DMS79 treated with DMSO at 0.1 percent for 48 hours (cell line): ENCODE measurements at regions not wholly inside any gene's neighbourhood (a gene's known extent, or its start where the extent isn't known, plus 50 kb on each side); places are given as distances from the start of the nearest gene placed in this dataset.
"Not testable (repeated sequence)": the region's sequence is repeated elsewhere in the genome, so short reads cannot be mapped to it uniquely, and the experiment has no call there.

Source experiments
- DNase-seq: peaks from one replicate; lab custom pipeline; 2025; lab: John Stamatoyannopoulos, UW

GRCh38 chr5:138702166-138703077 lies 50.8 kb upstream of the CTNNA1 start:
- no peak for DNase-seq

DNA sequence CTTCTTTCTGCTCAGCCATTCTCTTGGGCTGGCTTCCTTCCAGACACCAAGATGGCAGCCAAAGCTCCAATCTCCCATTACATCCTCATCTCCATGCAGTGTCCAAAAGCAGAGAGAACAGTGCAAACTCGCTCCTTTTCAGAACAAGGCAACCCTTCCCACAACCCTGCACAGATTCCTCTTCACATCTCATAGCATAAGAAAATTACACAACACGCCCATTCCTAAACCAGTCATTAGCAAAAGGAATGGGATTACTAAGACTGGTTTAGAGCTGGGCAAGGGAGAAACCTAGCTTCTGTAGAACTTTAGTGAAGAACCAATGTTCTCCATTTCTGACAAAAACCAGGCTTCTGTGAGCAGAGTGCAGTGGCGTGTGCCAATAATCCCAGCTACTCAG lies 51.5 kb upstream of the CTNNA1 start:
- no peak for DNase-seq

DNA sequence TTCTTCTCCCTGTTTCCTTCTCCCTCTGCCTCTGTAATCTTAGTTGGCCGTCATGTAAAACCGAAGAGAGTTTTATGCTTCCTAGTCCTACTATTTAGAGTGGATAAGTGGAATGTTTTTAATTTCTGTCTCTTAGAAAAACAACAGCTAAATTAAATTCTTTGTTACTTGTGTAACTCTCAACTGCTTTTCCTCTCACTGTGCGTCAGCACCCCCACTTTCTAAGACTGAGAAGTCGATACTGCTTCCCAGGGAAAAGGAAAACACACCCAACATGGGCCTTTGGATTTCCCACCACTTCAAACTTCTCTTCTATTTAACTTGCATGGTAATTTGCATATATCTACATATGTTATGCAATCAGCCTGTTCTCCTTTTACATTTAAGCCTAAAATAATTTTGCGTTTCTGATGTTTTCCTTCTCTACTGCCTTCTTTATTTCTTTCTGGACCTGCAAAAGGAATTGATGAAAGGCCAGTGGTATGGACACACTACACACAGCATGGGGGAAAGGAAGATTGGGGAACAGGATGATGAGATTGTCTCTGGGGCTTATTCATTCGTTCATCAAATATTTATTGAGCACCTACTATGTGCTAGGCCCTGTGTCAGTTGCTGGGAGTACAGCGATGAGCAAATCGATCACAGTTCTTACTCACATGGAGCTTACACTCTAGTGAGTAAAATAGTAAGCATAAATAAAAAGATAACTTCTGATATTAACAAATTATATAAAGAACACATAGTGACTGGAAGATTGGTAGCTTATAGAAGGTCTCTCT lies 52.5 kb upstream of the CTNNA1 start:
- no peak for DNase-seq

GRCh38 chr5:138699482-138699881 lies 53.7 kb upstream of the CTNNA1 start:
- DNase-seq: no peak

DNA sequence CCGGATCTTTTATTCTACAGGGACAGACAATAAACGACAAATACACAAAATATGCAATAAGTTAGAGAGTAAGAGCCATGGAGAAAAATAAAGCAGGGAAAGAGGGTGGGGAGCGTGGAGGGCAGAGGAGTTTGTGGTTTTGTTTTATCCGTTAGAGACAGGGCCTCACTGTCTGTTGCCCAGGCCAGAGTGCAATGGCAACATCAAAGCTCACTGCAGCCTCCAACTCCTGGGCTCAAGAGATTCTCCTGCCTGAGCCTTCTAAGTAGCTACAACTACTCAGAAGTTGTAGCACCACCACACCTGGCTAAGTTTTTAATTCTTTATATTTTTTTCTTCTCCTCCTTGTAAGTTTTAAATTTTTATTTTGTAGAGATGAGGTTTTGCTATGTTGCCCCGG lies 54.5 kb upstream of the CTNNA1 start:
- no peak for DNase-seq

- no peak for DNase-seq
Observed at GRCh38 chr5:138697720-138698360, 55.4 kb upstream of the CTNNA1 start.

DNA sequence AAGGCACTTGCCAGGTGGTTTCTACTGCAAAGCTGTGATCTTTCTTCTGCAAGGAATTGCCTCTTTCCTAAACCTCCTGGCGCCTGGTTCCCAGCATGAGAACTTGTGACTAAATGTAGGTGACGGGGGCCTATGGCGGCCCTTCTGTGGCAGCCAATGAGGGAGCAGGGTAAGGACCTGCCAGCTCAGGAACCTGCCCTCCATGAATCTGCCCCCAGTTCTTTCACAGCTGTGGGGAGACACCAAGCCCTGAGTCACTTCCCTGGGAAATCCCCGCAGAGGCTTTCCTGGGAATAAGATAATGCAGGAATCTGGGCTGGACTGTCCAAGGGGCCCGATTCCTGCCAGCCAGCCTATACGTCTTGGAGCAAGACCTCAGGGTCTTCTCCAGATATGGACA lies 56.7 kb upstream of the CTNNA1 start:
- DNase-seq: no peak

DNA sequence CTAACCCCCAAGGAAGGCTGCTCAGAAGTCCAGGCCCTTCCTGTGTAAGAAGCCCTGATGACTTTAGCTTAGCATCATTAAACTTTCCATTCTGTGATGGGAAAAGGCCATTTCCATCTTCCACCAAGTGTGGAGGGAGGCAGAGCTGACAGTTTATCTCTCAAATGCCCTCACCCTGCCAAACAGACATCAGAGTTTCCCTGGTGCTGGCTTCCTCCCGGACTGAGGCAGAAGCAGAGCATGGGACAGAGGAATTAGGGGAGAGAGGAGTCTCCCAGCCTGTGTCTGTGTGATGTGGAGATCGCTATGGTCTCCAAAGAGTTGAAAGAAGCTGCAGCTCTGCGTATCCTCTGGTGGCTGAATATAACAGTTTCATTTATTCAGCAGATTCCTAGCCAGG lies 57.4 kb upstream of the CTNNA1 start:
- no peak for DNase-seq

- DNase-seq: no peak
Observed at GRCh38 chr5:138694146-138694545, 59.1 kb upstream of the CTNNA1 start.

GRCh38 chr5:138692370-138692769 lies 60.9 kb upstream of the CTNNA1 start:
- no peak for DNase-seq

GRCh38 chr5:138686668-138687067 lies 66.6 kb upstream of the CTNNA1 start:
- no peak for DNase-seq

DNA sequence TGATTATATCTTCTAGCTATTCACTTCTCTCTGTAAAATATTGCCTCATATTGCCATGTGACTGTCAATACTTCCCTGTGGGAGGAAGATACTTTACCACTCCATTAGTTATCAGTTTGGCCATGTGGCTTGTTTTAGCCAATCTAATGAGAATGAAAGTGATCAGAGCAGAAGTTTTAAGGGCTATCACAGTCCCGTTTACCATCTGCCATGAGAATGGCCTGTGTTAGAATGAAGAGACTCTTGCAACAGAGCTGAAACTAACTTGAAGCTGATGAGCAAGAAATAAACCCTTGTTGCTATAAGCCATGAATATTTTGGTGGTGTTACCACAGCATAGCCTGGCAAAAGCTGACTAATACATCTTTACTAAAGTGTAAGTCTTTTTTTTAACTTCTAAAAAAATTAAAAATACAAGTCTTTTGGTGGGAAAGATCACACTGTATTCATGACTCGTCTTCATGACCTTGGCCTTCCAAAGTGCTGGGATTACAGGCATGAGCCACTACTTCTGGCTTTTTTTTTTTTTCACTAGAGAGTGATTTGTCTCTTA lies 68.0 kb upstream of the CTNNA1 start:
- DNase-seq: no peak

DNA sequence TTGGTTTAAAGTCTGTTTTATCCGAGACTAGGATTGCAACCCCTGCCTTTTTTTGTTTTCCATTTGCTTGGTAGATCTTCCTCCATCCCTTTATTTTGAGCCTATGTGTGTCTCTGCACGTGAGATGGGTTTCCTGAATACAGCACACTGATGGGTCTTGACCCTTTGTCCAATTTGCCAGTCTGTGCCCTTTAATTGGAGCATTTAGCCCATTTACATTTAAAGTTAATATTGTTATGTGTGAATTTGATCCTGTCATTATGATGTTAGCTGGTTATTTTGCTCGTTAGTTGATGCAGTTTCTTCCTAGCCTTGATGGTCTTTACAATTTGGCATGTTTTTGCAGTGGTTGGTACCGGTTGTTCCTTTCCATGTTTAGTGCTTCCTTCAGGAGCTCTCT lies 70.8 kb upstream of the CTNNA1 start:
- not testable (repeated sequence) for DNase-seq

DNA sequence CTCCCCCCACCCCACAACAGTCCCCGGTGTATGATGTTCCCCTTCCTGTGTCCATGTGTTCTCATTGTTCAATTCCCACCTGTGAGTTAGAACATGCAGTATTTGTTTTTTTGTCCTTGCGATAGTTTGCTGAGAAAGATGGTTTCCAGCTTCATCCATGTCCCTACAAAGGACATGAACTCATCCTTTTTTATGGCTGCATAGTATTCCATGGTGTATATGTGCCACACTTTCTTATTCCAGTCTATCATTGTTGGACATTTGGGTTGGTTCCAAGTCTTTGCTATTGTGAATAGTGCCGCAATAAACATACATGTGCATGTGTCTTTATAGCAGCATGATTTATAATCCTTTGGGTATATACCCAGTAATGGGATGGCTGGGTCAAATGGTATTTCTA lies 74.4 kb upstream of the CTNNA1 start:
- not testable (repeated sequence) for DNase-seq

DNA sequence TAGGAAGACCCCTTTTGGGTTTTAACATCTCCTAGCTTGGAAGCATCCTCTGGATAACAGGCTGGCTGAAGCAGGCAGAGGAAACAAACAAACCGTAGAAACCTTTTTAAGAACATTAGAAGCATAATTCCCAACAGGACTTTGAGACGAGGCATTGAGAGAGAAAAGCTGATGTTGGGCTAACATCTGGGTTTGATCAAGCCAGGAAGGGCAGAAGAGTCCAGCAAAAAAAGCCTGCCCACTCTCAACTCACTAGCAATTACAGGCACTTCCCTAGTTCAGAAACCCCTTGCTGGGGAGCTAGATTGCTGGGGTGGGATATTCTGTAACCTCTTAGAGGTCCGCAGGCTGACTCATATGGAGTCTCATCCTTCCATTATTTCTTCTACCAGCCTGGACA lies 75.4 kb upstream of the CTNNA1 start:
- DNase-seq: no peak

- DNase-seq: no peak
Observed at GRCh38 chr5:138676556-138677193, 76.5 kb upstream of the CTNNA1 start.

DNA sequence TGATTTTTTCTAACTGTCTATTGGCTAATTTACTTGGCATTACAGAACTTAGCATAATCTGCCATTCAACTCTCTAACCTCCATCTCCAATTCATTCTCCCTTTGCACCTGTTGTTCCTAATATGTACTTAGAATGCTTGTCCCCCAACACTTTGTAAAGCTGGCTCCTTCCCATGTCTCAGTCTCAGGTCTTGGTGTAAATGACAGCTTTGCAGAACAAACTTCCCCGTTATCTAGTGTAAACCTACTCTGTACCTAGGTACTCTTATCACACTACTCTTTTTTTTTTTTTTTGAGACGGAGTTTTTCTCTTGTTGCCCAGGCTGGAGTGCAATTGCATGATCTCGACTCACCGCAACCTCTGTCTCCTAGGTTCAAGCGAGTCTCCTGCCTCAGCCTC lies 77.2 kb upstream of the CTNNA1 start:
- DNase-seq: no peak

DNA sequence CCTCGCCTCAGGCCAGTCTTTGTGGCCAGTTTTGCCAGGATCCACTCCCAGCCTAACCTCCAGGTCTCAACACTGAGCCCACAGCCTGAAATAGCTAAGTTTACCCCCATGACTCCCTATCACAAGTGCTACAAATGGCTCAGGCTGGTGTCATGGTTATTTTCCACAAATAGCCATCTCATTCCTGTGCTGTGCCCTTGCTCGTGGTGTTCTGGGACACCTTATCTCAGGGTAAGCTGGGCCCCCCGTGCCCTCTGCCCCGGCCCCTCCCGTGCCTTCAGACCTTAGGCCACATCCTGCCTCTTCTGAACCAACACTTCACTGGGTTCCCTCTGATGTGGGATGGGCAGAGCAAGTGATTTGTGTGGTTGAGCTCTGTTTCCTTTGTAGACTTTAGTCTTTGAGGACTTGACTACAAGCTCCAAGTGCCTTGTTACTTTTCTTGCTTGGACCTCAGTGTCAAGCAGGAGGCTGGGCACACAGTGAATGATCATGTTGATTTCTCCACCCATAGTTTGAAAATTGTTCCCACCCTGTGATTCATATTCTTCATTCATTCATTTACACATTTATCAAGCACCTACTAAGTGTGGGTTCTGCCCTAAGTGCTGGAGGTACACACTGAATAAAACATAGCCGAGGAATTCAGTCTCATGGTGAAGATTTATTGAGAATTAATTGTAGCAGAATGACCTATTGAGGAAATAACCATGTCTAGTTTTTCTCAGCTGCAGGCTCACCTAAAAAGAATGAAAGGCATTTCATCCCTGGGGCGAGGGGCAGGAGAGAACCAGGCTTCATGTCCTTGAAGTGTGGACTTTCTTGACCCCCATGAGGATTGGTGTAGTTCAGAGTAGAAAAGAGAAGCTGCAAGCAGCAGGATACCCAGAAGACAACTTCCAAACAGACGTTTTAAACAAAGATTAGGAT lies 84.5 kb upstream of the CTNNA1 start:
- DNase-seq: no peak

- not testable (repeated sequence) for DNase-seq
Observed at GRCh38 chr5:138667782-138668331, 85.4 kb upstream of the CTNNA1 start.

DNA sequence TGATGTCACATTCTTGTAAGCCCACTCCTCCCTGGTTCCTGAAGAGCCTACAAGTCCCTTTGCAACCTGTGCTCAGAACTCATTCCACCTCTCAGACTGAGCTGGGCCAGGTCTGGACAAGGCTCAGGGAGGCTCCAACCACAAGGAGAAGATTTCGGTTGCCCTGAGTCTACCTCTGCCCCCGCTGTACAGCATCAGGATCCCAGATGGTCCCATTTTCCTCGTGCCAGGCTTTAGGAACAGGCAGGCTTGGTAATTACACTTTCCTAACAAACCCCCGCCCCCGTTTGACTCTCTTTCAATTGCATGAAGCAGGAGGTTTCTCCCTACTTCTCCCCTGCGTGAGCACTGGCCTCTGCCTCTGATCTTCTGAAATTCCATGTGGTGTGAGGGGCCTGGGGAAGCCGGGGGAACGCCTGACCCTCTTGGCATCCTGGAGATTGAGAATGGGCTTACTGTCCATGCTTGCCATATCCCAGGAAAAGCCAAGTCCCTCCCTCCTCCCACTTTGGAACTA lies 86.9 kb upstream of the CTNNA1 start:
- DNase-seq: no peak
